NCI-H2081 (cell line): ENCODE measurements at regions not wholly inside any gene's neighbourhood (a gene's known extent, or its start where the extent isn't known, plus 50 kb on each side); places are given as distances from the start of the nearest gene placed in this dataset.

Experiments
- DNase-seq, 2 experiments: peaks; one replicate each; lab custom pipeline; 2025; lab: John Stamatoyannopoulos, UW

DNA sequence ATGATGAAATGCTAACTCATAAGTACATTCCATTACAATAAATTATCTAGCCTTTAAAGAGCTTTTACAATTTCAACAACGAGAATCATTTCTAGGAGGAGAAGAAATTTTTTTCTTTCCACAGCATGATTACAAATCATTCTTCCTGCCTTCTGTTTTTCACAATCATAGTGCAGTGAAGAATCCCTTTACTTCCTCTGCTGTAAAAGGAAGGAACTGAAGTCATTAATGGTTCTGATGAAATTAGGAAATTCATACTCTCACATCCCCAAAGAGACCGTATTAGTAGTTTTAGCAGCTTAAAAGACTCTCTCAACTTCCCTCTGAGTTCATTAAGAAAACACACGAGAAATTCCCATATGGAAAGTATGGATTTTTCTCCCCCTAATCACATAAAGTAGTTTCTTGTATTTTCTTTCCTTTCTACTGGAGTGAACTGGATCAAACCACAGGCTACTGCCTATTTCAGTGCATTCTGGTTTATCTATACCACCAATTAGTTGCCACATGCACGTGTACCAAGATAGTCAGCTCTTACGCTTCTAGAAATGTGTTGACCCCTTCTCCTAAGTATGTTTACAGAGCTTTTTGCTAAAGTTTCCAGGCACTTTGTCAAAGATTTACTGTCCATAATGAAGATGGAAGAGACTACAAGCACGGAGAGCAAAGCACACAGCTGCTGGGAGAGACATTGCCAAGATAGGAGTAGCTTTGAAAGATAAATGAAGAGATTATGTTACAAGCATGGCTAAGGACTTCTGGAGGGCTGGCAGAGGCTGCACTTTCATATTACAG, 58.9 kb upstream of the KITLG start:
- DNase-seq: no peak

DNA sequence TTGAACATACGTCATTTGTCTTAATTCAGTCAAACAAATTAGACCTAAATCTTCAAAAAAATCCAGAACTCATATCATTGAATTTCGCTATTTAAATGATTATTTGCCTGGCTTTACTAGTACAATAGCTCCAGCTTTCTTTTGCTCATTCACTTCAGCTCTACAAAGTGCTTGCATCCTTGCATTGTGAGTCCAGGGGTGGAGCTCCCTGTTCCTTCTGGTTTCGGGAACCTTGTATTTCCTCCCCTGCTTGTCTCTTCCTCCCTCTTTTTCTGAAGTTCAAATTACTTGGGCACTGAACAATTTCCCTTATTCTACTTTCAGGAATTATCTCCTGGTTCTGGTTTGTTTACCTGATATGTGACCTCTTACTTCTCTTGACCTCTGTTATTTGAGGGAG, 58.1 kb upstream of the KITLG start:
- DNase-seq: no peak

- no peak for DNase-seq
Observed at GRCh38 chr12:88634008-88634407, 53.7 kb upstream of the KITLG start.

GRCh38 chr12:88633312-88633711, 53.0 kb upstream of the KITLG start:
- no peak for DNase-seq

- DNase-seq: no peak
Observed at GRCh38 chr12:88630561-88630960, 50.3 kb upstream of the KITLG start.
